ENCODE measurements at regions not wholly inside any gene's neighbourhood (a gene's known extent, or its start where the extent isn't known, plus 50 kb on each side); places are given as distances from the start of the nearest gene placed in this dataset.

DNA sequence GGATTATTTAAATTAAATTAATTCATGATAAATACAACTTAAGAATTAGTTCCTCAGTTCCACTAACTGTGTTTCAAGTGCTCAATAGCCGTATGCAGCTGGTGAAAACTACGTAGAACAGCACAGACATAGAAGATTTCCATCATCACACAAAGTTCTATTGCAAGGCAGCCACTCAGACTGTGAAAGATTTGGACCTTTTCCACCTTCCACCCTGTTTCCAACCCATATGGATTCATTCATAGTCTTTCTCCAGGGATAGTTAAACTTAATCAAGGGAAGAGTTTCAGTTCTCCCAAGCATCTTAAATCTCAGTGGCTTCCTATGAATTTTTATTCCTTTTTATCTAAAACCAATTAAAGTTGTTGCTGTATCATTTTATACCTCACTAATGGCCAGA is 2030.8 kb downstream of the SUCLG1 start:
- TF ChIP-seq, protein P1, sequence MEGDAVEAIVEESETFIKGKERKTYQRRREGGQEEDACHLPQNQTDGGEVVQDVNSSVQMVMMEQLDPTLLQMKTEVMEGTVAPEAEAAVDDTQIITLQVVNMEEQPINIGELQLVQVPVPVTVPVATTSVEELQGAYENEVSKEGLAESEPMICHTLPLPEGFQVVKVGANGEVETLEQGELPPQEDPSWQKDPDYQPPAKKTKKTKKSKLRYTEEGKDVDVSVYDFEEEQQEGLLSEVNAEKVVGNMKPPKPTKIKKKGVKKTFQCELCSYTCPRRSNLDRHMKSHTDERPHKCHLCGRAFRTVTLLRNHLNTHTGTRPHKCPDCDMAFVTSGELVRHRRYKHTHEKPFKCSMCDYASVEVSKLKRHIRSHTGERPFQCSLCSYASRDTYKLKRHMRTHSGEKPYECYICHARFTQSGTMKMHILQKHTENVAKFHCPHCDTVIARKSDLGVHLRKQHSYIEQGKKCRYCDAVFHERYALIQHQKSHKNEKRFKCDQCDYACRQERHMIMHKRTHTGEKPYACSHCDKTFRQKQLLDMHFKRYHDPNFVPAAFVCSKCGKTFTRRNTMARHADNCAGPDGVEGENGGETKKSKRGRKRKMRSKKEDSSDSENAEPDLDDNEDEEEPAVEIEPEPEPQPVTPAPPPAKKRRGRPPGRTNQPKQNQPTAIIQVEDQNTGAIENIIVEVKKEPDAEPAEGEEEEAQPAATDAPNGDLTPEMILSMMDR (optimal IDR thresholded peaks at IDR 0.05 in 1 of 3, IDR thresholded peaks at IDR 0.05 in 1 of 3, conservative IDR thresholded peaks at IDR 0.05 in 1 of 3; ENCODE audit: extremely low read depth in 1 of 3, insufficient read depth in 2 of 3, low read length in 3 of 3) = no peak
- no peak for TF ChIP-seq EZH2 (IDR thresholded peaks at IDR 0.05; ENCODE audit: low read length)
